ENCODE measurements at regions not wholly inside any gene's neighbourhood (a gene's known extent, or its start where the extent isn't known, plus 50 kb on each side); places are given as distances from the start of the nearest gene placed in this dataset.

DNA sequence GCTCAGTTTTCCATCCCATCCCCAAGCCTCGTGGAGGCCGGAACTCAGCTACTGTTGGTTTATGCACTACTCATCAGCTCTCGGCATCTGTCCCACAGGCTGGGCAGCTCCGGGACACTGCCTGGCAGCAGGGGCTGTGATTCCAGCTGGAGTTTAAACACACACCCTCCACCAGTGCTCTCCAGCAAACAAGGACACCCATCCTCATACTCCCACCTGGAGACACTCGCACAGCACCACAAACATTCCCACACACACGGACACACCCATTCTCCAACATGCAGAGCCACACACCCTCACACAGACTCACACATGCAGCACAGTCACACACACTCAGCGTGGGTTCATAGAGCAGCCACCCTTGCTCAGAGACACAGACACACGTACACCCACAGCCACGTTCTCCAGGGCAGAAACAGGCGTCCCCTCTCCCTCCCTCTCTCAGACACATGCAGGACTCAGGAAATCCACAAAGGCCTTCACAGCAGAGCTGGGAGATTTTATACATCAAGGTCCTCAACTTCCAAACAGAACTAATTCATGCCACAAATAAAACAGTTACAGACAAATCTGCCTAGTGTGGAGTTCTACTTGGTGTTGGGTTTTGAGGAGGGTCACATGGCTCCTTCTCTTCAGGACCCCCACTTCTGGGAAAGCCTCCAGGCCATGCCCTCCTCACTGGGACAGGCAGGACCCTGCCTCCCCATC lies 785.4 kb downstream of the UQCRFS1 start:
- peak; percentile 58 for DNase-seq

DNA sequence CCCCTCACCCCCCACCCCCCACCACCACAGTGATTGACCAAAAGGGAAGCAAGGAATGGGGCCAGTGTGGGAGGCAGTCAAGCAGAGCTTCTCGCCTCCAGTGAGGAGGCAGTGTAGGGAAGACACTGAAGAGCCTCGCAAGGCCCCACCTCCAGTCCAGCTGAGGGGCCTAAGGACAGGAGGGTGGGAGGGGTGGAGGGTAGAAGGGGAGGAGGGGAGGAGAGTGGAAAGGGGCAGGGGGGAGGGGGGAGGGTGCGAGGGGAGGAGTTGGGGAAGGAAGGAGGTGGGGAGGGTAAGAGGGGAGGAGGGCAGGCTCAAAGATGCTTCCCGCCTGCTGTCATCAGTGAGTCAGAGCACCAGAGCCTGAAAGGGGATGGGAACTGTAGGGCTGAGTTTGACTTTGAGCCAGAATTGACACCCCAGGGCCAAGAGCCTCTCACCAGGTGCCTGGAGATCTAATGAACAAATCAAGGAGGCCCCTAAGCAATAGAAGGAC lies 786.2 kb downstream of the UQCRFS1 start:
- DNase-seq: peak; percentile 83

DNA sequence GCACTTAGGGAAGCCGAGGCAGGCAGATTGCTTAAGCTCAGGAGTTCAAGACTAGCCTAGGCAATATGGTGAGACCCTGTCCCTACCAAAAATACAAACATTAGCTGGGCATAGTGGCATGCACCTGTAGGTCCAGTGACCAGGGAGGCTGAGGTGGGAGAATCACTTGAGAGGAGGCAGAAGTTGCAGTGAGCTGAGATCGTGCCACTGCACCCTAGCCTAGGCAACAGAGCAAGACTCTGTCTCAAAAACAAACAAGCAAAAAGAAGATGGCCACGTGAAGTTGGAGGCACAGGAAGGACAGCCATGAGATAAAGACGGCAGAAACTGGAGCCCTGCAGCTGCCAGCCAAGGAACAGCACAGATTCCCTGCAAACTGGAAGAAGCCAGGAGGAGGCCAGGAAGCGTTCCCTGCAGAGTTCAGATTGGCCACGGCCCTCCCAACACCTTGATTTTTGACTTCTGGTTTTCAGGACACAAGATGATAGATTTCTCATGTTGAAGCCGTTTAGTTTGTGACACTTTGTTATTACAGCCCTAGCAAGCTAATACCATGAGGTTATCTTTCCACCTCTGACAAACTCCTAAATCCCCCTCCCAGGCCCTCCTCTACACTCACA lies 786.7 kb downstream of the UQCRFS1 start:
- no peak for DNase-seq

DNA sequence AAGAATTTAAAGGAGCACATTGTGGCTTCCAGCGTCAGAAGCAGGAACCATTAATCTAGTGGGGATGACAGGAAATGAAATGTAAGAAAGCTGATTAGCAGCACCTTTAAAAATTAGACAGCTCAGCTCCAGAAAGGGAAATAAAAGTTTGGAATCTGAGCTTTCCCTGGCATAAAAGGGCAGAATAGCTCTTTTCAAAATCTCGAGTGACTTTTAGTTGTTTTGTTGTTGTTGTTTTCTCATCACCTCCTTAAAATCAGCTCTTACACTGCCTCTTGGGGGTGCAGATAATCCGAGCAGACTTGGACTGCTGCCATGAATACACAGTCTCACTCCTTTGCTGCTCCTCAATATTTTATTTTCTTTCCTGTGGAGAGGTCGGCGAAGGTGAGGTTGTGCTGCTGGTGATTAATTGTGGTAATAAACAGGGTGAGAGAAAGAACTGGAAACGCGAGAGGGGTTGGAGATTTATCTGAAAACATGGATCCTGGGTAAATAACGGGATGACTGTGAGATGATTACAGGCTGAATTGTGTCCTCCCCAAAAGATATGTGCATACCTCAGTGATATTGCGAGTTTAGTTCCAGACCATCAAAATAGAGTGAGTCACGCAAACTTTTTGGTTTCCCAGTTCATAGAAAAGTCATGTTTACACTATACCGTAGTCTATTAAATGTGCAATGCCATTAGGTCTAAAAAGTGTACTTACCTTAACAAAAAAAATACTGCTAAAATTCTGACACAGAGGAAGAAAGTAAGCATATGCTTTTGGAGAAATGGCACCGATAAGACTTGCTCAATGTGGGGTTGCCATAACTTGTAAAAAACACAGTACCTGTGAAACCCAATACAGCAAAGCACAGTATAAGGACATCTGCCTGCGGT lies 787.7 kb downstream of the UQCRFS1 start:
- peak; percentile 69 for DNase-seq

DNA sequence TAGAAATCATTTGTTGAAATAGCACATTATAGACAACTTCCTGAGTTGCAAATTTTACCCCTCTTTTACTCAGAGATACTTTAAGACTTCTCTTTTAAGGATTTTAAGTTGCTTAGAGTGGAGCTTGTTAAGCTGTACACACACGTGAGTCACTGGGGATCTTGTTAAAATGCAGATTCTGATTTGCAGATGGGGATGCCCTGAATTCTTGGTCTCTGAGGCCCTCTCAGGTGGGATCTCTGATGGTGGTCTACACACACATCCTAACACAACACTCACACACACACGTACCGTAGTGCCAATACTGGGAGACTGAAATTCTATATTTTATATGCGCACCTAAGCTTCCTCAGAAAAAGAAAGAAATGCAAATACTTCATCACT lies 788.3 kb downstream of the UQCRFS1 start:
- no peak for DNase-seq

DNA sequence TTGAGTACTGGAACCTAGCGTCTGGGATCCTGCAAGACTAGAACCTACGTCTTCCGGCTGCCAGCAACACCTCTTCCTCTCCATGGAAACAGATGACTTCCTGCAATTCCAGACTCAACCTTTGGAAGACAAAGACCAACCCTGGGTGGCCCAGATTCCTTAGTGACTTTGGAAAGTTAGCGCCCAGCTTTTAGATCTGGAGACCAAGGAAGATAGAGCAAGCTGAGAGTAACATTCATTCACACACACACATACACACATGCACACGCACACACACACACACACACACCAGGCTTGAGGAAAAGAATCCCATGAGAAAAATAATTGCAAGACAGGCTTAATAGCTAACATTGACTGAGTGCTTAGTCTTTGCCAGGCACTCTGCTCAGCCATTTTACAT lies 788.9 kb downstream of the UQCRFS1 start:
- no peak for DNase-seq

DNA sequence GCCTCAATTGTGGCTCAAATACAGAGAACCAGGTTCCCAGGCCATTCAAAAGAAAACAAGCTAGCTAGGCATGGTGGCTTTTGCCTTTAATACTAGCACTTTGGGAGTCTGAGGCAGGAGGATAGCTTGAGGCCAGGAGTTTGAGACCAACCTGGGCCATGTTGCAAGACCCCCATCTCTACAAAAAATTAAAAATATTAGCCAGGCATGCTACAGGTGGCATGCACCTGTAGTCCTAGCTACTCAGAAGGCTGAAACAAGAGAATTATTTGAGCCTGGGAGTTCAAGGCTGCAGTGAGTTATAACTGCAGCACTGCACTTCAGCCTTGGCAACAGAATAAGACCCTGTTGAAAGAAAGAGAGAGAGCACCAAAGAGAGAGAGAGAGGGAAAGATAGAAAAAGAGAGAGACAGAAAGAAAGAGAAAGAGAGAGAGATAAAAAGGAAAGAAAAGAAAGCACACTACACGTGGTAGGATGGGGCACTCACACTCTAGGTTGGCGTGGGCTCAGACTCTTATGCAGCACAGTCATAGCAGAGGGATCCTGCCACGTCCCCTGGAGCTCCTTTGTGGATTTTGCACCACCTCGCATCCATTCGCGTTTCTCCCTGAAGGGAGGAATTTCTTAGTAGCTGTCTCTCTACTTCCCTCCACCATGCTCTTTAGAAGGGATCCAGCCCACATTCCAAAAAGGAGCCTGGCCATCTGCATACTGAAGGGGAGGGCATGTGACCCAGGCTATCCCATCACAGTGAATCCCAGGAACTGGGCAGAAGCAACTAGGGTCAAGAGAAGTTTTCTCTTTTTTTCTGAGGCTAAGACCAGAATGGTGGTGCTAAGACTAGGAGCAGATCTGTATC lies 789.9 kb downstream of the UQCRFS1 start:
- no peak for DNase-seq

DNA sequence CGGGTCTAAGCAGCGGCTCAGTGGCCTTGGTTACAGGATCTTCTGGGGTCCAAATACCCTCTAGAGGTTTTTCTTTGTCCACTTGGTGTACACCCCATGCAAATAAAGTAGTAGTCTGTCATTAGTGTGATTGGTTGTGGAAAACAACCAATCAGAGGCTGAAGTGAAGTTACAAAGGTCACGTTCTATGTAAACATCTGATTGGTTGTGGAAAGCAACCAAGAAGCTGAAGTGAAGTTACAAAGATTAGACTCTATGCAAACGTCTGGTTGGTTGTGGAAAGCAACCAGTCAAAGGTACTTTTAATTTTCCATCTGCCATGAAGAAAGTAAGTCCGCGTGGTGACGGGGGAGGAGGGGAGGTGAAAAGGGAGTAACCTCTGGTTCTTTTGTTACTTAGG lies 790.9 kb downstream of the UQCRFS1 start:
- no peak for DNase-seq

DNA sequence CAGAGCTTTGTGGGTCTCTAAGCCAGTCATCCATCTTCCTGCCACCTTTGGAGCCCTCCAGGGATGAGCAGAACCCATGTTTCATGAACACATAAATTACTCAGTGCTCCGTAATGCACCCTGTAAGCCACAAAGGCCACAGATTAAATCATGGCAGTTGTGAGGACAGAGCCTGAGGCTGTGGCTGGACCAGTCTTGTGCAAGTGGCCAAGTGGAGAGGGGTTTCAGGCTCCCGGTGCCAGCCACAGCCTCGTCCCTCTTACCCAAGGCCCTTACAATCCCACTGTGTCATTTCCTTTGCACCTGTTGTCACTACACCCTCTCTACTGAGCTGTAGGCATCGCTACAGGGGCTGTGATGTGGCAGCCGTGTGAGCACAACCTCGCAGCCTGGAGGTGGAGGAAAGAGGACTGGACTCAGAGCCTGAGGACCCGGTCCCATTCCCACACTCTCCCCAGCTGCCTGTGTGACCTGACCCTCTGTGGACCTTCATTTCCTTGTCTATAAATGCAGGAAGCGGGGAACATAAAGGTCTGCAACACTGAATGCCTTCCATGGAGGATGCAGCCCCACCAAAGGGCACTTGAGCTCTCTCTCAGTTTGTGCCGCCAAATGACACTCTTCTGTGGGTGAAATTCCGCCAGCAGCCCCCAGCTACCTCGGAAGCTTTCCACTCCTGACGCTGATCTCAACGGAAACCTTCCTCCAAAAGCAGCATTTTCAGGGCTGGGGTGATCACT lies 792.0 kb downstream of the UQCRFS1 start:
- no peak for DNase-seq

DNA sequence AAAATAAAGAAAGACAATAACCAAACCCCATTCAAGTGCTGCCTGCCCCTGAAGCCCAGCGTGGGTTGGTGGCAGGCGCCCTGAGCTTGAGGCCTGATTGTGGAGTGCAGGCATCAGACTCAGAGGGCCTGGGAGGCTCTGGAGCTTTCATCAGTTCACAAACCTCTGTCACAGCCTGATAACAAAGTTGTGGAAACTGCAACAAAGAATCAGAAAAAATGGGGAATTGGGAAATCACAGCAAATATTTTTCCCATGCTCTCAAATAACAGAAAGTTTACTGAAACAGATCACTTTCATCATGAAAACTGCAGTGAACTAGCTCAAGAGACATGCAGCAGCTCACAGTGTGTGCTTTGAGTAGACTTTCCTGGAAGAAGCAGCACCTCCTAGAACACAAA lies 793.6 kb downstream of the UQCRFS1 start:
- DNase-seq: no peak

DNA sequence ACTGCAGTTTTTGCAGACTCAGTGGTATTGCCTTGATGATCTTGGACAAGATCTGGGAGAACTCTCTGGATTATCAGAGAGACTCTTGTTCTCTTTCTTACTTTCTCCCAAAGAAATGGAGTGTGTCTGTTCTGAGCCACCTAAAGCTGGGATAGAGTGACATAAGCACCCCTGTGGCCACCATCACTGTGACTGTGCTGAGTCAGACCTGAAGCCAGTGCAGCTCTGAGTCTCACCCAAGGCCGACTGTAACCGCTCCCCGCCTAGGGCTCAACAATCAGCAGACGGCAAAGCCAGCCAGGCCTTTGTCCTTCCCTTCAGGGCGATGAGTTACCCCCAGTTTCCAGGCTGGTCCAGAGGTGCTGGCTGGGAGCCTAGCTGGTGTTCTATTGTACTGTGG lies 795.6 kb downstream of the UQCRFS1 start:
- DNase-seq: no peak

DNA sequence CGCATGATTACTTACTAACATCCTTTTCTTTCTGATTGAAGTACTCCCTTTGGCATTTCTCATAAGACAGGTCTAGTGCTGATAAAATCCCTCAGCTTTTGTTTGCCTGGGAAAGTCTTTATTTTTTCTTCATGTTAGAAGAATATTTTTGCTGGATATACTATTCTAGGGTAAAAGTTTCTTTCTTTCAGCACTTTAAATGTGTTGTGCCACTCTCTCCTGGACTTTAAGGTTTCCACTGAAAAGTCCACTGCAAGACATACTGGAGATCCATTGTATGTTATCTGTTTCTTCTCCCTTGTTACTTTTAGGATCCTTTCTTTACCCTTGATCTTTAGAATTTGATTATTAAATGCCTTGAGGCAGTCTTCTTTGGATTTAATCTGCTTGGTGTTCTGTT lies 796.7 kb downstream of the UQCRFS1 start:
- no peak for DNase-seq

DNA sequence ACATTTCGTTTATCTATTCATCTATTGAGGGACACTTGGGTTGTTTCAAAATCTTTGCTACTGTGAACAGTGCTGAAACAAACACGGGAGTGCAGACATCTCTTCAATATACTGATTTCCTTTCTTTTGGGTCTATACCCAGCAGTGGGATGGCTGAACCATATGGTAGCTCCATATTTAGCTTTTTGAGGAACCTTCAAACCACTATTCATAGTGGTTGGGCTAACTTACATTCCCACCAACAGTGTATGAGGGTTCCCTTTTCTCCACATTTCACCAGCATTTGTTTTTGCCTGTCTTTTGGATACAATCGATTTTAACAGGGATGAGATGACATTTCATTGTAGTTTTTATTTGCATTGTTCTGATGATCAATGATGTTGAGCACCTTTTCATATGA lies 798.2 kb downstream of the UQCRFS1 start:
- DNase-seq: no peak

DNA sequence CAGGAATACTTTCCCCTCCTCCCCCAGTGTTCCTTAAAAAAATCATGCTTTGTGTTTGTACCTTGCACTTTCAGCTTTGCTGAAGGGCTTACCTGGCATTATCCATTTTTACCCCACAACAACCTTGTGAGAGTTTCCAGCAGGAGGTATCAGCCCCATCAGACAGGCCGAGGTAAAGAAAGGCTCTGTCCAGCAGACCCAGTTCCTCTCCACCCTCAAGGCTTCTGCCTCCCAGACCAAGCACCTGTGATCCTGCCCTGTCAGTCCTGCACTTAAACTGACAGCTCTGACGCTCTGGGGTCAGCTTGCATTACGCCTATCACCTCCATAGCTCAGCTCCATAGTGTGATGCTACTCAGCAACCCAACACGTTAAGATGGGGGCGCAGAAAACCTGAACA lies 803.1 kb downstream of the UQCRFS1 start:
- DNase-seq: no peak

DNA sequence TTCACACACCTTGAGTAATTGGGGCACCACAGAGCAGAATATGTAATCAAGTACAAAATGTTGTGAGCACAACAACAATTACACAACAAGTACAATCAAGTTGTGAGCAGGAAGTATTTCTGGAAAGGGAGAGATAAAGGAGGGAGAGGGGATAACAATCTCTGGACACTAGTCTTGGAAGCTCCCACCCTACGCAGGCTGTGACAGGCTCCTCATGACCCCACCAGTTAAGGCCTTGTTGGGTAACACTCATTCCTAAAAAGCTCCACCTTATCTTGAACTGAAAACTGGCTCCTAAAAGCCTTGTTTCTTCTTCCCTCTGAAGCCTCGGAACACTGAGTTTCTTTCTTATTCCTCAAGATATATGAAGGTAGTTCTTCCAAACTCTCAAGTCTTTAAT lies 806.0 kb downstream of the UQCRFS1 start:
- DNase-seq: no peak

DNA sequence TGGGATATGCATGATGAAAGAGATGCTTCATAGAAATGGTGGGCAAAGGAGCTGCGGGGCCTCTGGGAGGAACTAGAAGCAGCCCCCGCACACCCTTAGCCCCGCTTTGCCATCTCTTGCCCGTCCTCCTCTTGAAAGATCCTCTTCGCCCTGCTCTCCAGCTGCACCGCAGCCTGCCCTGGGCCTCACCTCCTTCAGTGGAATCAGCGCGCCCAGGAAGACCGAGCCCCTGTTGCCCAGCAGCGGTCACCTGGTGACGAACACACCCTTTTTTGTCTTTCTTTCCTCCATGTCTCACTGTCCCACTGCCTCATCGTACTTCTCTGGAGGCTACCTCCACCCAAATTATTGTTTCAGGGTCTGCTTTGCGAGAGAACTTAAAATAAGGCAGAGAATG lies 807.6 kb downstream of the UQCRFS1 start:
- no peak for DNase-seq

DNA sequence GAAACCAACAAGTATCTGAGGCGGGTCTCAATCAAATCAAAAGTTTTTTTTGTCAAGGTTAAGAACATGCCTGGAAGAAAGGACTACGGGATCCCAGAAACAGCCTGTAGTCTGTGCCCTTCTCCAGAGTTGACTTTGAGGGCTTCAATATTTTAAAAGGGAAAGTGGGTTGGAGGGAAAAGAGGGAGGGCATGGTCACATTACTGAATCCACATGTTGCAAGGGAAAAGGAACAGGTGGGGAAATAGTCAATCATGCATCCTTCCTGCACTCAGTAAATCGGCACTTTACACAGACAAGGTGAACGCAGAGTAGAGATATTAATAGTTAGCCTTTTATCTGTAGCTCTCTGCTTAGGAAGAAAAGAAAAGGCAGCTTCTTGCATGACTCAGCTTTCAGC lies 808.5 kb downstream of the UQCRFS1 start:
- no peak for DNase-seq

DNA sequence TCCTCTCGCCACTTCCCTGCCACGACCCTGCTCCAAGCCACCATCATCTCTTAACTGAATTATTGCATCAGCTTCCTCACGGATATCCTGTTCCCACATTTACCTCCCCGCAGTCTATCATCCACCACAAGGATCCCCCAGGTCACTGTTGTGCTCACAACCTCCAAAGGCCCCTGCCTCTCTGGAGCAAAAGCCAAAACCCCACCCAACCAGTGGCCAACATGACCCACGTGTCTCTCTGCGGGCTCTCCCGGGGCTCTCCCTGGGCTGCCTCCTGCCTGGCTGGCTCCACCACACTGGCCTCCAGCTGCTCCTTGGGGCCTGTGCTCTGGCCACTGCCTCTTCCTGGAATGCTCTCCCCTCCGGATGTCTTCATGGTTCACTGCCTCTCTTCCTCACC lies 809.3 kb downstream of the UQCRFS1 start:
- no peak for DNase-seq

DNA sequence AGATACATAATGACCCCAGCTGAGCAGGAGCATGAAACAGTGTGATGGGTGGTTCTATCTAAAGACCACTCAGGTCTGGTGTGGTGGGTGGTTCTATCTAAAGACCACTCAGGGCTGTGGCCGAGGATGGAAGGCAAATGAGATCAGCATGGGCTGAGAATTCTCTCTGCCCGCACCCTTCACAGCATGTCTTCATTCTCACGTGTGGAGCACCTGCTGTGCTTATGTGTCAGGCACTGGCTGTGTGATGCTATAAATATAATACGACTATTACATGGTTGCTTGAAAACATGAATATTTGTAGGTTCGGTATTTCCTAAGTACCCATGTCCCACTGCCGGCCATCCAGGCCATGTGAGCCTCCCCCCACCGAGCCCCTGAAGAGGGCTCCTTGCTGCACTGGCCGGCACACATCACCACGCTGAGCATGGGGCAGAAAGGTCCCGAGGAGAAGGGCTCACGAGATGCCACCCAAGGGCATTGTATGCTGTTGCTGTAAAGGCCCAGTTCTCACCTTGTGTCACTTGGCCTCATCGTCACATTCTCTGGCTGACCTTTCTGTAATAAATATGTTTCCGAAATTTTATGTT lies 810.2 kb downstream of the UQCRFS1 start:
- no peak for DNase-seq

DNA sequence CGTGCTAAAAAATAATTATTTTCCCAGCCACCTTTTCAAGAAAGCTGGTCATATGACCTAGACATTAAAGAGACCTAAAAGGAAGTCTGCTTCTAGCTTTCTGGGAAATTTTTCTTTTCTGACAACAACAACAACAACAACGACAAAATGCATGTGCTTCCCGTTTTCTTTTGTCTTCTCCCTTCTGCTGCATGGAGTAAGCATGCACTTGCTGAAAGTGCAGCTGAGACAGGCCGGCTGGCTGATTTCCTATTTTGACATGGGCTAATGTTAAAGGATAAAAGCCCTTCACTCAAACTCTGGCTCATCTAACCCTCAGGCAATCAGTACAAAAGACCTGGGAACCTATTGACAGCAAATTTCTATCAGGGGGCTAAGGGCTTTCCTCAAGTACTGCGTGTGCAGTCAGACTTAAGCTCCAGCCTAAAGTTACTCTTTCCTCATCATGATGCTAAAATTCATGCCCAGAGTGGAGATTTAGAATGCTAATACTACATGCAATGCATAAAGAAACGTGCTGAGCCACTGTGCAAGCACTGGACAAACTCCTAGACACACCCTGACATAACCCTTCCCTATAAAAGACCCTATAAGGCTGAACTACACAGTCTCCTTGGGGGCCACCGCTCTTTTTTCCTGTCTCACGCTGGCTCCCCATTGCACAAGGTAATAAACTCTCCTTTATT lies 811.1 kb downstream of the UQCRFS1 start:
- DNase-seq: no peak
